Uterus (tissue), 3 donors: ENCODE measurements at regions not wholly inside any gene's neighbourhood (a gene's known extent, or its start where the extent isn't known, plus 50 kb on each side); places are given as distances from the start of the nearest gene placed in this dataset.
"Not testable (repeated sequence)": the region's sequence is repeated elsewhere in the genome, so short reads cannot be mapped to it uniquely, and the experiment has no call there.

Experiments used
- DNase-seq, 2 donors: peaks; one replicate each; pipeline ENCODE4 v3.0.0-alpha.2; 2019 to 2020
- H3K27ac ChIP-seq, 2 donors: fragments of 200-600 bp; sonication (generic); 1 replicate in 1 of 2; 2 replicates in 1 of 2; pipeline ENCODE4 v1.5.1; 2016 to 2018
- H3K27me3 ChIP-seq, 2 donors: fragments of 200-600 bp; sonication (generic); one replicate each; pipeline ENCODE4 v1.5.1; 2018 to 2019; ENCODE audit warnings: control low read depth in 1 of 2
- H3K36me3 ChIP-seq, 2 donors: fragments of 200-600 bp; sonication (generic); one replicate each; pipeline ENCODE4 v1.5.1; 2019; ENCODE audit warnings: control low read depth in 1 of 2
- H3K4me1 ChIP-seq, 2 donors: fragments of 200-600 bp; sonication (generic); one replicate each; pipeline ENCODE4 v1.5.1; 2018 to 2019; ENCODE audit warnings: control low read depth in 1 of 2
- H3K4me3 ChIP-seq, 2 donors: fragments of 200-600 bp; sonication (generic); 1 replicate in 1 of 2; 2 replicates in 1 of 2; pipeline ENCODE4 v1.5.1; 2018 to 2019; ENCODE audit warnings: mild to moderate bottlenecking in 1 of 2
- H3K9me3 ChIP-seq, 2 donors: fragments of 200-600 bp; sonication (generic); one replicate each; pipeline ENCODE4 v1.5.1; 2019; ENCODE audit warnings: control low read depth in 1 of 2
- POLR2A ChIP-seq, 2 donors: fragments of 450-650 bp; IDR thresholded peaks; one replicate each; pipeline ENCODE4 v1.6.1; 2016; ENCODE audit warnings: antibody characterized with exemption in 2 of 2, mild to moderate bottlenecking in 1 of 2, moderate library complexity in 1 of 2
- intact Hi-C: fragments of 100-400 bp; cut with DNase I; formaldehyde crosslinking; loops from one replicate; pipeline ENCODE4 v1.15.1; 2023; ENCODE audit warnings: low total_unique reads
- TF ChIP-seq, protein P1 (sequence below), 4 experiments: fragments of 200-600 bp in 2 of 4; fragments of 450-650 bp in 2 of 4; sonication (generic) in 2 of 4; IDR thresholded peaks; one replicate each; pipeline ENCODE4 v1.5.1; 2016 to 2019; ENCODE audit warnings: antibody characterized with exemption in 4 of 4, mild to moderate bottlenecking in 2 of 4, moderate library complexity in 1 of 4
- donor health status: DM: yes; HTN: yes; CAD: no.

DNA sequence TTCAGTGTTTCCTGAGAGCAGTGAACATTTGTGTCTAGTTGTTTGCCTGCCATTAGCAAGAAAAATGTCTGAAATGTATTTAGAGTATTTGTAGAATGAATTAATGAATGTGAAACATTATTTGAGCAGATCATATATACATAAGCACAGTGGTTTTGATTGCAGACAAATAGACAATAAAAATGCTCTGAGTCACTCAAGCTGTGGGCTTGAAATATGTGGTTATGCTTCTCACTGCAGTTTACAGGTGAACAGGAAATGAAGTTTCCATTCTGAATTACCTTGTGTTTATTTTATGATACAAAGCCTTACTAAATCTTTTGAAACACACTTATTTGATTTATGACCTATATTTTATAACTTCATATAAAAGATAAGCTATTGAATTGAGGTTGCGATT lies 827.7 kb downstream of the TMTC2 start:
- no peak overlapping the region for H3K27ac ChIP-seq
- H3K4me1 ChIP-seq = no peaks in the 10 kb centered on the region
- no peaks in the 10 kb centered on the region for H3K36me3 ChIP-seq
- DNase-seq = no peak
- H3K27me3 ChIP-seq = no peaks in the 10 kb centered on the region
- no peak overlapping the region for H3K4me3 ChIP-seq
- intact Hi-C loops = no loop called here
- TF ChIP-seq, protein P1, sequence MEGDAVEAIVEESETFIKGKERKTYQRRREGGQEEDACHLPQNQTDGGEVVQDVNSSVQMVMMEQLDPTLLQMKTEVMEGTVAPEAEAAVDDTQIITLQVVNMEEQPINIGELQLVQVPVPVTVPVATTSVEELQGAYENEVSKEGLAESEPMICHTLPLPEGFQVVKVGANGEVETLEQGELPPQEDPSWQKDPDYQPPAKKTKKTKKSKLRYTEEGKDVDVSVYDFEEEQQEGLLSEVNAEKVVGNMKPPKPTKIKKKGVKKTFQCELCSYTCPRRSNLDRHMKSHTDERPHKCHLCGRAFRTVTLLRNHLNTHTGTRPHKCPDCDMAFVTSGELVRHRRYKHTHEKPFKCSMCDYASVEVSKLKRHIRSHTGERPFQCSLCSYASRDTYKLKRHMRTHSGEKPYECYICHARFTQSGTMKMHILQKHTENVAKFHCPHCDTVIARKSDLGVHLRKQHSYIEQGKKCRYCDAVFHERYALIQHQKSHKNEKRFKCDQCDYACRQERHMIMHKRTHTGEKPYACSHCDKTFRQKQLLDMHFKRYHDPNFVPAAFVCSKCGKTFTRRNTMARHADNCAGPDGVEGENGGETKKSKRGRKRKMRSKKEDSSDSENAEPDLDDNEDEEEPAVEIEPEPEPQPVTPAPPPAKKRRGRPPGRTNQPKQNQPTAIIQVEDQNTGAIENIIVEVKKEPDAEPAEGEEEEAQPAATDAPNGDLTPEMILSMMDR (IDR thresholded peaks at IDR 0.05) = no peak
- TF ChIP-seq POLR2A (IDR thresholded peaks at IDR 0.05) = no peak
- H3K9me3 ChIP-seq = no peaks in the 10 kb centered on the region

DNA sequence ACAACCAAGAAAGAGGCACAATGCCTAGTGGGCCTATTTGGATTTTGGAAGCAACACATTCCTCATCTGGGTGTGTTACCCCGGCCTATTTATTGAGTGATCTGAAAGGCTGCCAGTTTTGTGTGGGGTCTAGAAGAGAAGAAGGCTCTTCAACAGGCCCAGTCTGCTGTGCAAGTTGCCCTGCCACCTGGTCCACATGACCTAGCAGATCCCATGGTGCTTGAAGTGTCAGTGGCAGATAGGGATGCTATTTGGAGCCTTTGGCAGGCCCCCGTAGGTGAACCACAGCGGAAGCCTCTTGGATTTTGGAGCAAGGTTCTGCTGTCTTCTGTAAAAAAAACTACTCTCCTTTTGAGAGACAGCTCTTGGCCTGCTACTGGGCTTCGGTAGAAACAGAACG lies 820.1 kb downstream of the TMTC2 start:
- H3K27me3 ChIP-seq = no peaks in the 10 kb centered on the region
- no peaks in the 10 kb centered on the region for H3K9me3 ChIP-seq
- intact Hi-C loops = no loop called here
- TF ChIP-seq, protein P1 (IDR thresholded peaks at IDR 0.05) = no peak
- no peak for TF ChIP-seq POLR2A (IDR thresholded peaks at IDR 0.05)
- no peak overlapping the region for H3K27ac ChIP-seq
- H3K4me1 ChIP-seq = no peaks in the 10 kb centered on the region
- no peak overlapping the region for H3K4me3 ChIP-seq
- H3K36me3 ChIP-seq = no peaks in the 10 kb centered on the region
- no peak for DNase-seq

DNA sequence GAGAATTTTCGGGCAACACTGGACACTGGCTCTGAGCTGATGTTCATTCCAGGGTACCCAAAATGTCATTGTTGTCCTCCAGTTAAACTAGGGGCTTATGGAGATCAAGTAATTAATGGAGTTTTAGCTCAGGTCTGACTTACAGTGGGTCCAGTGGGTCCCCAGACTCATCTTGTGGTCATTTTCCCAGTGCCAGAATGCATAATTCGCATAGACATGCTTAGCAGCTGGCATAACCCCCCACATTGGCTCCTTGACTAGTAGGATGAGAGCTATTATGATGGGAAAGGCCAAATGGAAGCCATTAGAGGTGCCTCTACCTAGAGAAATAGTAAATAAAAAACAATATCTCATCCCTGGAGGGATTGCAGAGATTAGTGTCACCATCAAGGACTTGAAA lies 818.9 kb downstream of the TMTC2 start:
- no peak for TF ChIP-seq POLR2A (IDR thresholded peaks at IDR 0.05)
- TF ChIP-seq, protein P1 (IDR thresholded peaks at IDR 0.05) = no peak

DNA sequence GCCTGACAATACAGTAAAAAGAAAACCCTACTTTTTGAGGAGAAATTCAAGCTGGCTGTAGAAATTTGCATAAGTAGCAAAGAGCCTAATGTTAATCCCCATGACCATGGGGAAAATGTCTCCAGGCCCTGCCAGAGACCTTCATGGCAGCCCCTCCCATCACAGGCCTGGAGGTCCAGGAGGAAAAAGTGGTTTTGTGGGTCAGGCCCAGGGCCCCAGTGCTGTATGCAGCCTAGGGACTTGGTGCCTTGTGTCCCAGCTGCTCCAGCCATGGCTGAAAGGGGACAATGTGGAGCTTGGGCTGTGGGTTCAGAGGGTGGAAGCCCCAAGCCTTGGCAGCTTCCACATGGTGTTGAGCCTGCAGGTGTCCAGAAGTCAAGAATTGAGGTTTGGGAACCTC lies 813.2 kb downstream of the TMTC2 start:
- intact Hi-C loops, H3K27ac ChIP-seq, DNase-seq, H3K4me3 ChIP-seq, H3K36me3 ChIP-seq, H3K27me3 ChIP-seq, H3K4me1 ChIP-seq, H3K9me3 ChIP-seq: not testable (repeated sequence)

More for the DNA sequence above, 818.9 kb downstream of the TMTC2 start:
- Histone ChIP-seq H3K27ac (no peak overlapping the region), H3K36me3 (no peaks in the 10 kb centered on the region), H3K4me1 (no peaks in the 10 kb centered on the region), H3K4me3 (no peak overlapping the region), H3K27me3 (no peaks in the 10 kb centered on the region), H3K9me3 (no peaks in the 10 kb centered on the region)
- intact Hi-C loops = no loop called here
- DNase-seq = no peak

DNA sequence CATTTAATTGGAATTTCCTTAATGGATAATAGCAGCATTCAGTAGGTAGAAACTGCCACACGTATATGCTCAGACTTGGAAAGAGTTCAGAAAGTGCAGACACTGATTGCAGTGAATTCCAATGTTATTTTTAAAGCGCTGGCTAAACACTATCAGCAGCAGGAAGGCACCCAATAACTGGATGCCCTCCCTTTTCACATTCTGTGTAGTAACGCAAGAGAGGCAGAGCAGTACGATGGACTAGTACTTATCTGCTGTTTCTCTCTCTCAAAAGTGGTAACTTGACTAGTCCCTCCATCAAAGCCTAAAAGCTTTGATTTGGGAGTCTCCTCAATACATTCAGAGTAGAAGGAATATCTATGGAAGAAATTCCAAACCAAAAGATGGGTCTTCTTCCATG lies 791.0 kb downstream of the TMTC2 start:
- no peak for DNase-seq
- TF ChIP-seq, protein P1 (IDR thresholded peaks at IDR 0.05) = no peak
- no peak for TF ChIP-seq POLR2A (IDR thresholded peaks at IDR 0.05)
- Histone ChIP-seq H3K27me3 (no peaks in the 10 kb centered on the region), H3K4me1 (no peaks in the 10 kb centered on the region), H3K9me3 (no peaks in the 10 kb centered on the region), H3K36me3 (no peaks in the 10 kb centered on the region), H3K27ac (no peak overlapping the region), H3K4me3 (no peak overlapping the region)
- intact Hi-C loops = no loop called here
